ENCODE measurements at regions not wholly inside any gene's neighbourhood (a gene's known extent, or its start where the extent isn't known, plus 50 kb on each side); places are given as distances from the start of the nearest gene placed in this dataset.

- WGBS: 90% methylated on average over 4 of the region's 4 CpGs
- TF ChIP-seq POLR2AphosphoS5 (IDR thresholded peaks at IDR 0.05): no peak
- no peak for TF ChIP-seq POLR2A (IDR thresholded peaks at IDR 0.05)
- no peak for TF ChIP-seq CTCF (IDR thresholded peaks at IDR 0.05)
- TF ChIP-seq EP300 (IDR thresholded peaks at IDR 0.05): no peak
- no peaks in the 10 kb centered on the region for H3K4me1 ChIP-seq
- no peaks in the 10 kb centered on the region for H3K9me3 ChIP-seq
- H3K27ac ChIP-seq: no peak overlapping the region
- no peaks in the 10 kb centered on the region for H3K27me3 ChIP-seq
- no peaks in the 10 kb centered on the region for H3K36me3 ChIP-seq
- no peak for DNase-seq (ENCODE audit: low spot score in 2 of 2)
- H3K4me3 ChIP-seq: no peak overlapping the region
These were observed 1984.3 kb upstream of the IGFBP7 start for GRCh38 chr4:59094505-59094904.

GRCh38 chr4:59102311-59102710, 1992.1 kb upstream of the IGFBP7 start:
- H3K9me3 ChIP-seq: no peaks in the 10 kb centered on the region
- 88% methylated on average over 2 of the region's 2 CpGs for WGBS
- TF ChIP-seq POLR2A (IDR thresholded peaks at IDR 0.05): no peak
- TF ChIP-seq POLR2AphosphoS5 (IDR thresholded peaks at IDR 0.05): no peak
- no peak for TF ChIP-seq EP300 (IDR thresholded peaks at IDR 0.05)
- TF ChIP-seq CTCF (IDR thresholded peaks at IDR 0.05): no peak
- H3K27ac ChIP-seq: no peak overlapping the region
- H3K4me1 ChIP-seq: no peaks in the 10 kb centered on the region
- H3K36me3 ChIP-seq: no peaks in the 10 kb centered on the region
- no peak overlapping the region for H3K4me3 ChIP-seq
- H3K27me3 ChIP-seq: no peaks in the 10 kb centered on the region
- no peak for DNase-seq (ENCODE audit: low spot score in 2 of 2)

GRCh38 chr4:59120287-59120814, 2010.2 kb upstream of the IGFBP7 start:
- DNase-seq (ENCODE audit: low spot score in 2 of 2): no peak
- H3K27me3 ChIP-seq: no peaks in the 10 kb centered on the region
- TF ChIP-seq POLR2A (IDR thresholded peaks at IDR 0.05): no peak
- no peak for TF ChIP-seq POLR2AphosphoS5 (IDR thresholded peaks at IDR 0.05)
- TF ChIP-seq CTCF (IDR thresholded peaks at IDR 0.05): no peak
- no peak for TF ChIP-seq EP300 (IDR thresholded peaks at IDR 0.05)
- H3K4me1 ChIP-seq: no peaks in the 10 kb centered on the region
- H3K9me3 ChIP-seq: no peaks in the 10 kb centered on the region
- H3K27ac ChIP-seq: no peak overlapping the region
- no peaks in the 10 kb centered on the region for H3K36me3 ChIP-seq
- no peak overlapping the region for H3K4me3 ChIP-seq
- 46% methylated on average over 4 of the region's 4 CpGs for WGBS

- TF ChIP-seq CTCF (IDR thresholded peaks at IDR 0.05) (no peak), EP300 (IDR thresholded peaks at IDR 0.05) (no peak), POLR2AphosphoS5 (IDR thresholded peaks at IDR 0.05) (no peak), POLR2A (IDR thresholded peaks at IDR 0.05) (no peak)
- no peak overlapping the region for H3K4me3 ChIP-seq
- no peaks in the 10 kb centered on the region for H3K36me3 ChIP-seq
- no peaks in the 10 kb centered on the region for H3K4me1 ChIP-seq
- H3K27me3 ChIP-seq: no peaks in the 10 kb centered on the region
- DNase-seq (ENCODE audit: low spot score in 2 of 2): no peak
- H3K27ac ChIP-seq: no peak overlapping the region
- no peaks in the 10 kb centered on the region for H3K9me3 ChIP-seq
- WGBS: 63% methylated on average over 1 of the region's 2 CpGs
These were observed 2012.4 kb upstream of the IGFBP7 start for GRCh38 chr4:59122626-59123025.

GRCh38 chr4:59126159-59126558, 2016.0 kb upstream of the IGFBP7 start:
- Histone ChIP-seq H3K27me3 (no peaks in the 10 kb centered on the region), H3K27ac (no peak overlapping the region), H3K9me3 (no peaks in the 10 kb centered on the region), H3K36me3 (no peaks in the 10 kb centered on the region), H3K4me3 (no peak overlapping the region), H3K4me1 (no peaks in the 10 kb centered on the region)
- 88% methylated on average over 4 of the region's 4 CpGs for WGBS
- no peak for TF ChIP-seq CTCF (IDR thresholded peaks at IDR 0.05)
- TF ChIP-seq POLR2AphosphoS5 (IDR thresholded peaks at IDR 0.05): no peak
- TF ChIP-seq EP300 (IDR thresholded peaks at IDR 0.05): no peak
- TF ChIP-seq POLR2A (IDR thresholded peaks at IDR 0.05): no peak
- no peak for DNase-seq (ENCODE audit: low spot score in 2 of 2)
